SW 1271 (cell line): ENCODE measurements at regions not wholly inside any gene's neighbourhood (a gene's known extent, or its start where the extent isn't known, plus 50 kb on each side); places are given as distances from the start of the nearest gene placed in this dataset.

ENCODE experiments used
- DNase-seq, 2 experiments: peaks; one replicate each; lab custom pipeline; 2025; lab: John Stamatoyannopoulos, UW

DNA sequence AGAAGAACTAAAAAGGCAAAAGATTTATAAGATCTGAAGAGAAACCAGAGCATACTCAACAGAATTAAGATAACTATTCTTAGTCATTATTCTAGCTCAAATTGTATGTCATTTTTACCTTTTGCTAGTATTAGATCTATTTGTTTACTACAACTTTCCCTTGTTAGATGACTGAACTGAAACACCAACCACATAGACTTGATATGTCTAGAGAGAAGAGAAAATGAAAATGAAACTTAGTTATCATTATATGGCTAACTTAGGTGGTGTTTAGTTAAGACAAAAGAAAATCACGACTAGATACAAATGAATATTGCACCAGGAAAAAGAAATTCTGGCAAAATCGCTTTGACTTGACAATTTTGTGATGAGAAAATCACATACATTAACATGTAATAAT, 690.8 kb downstream of the PCDH18 start:
- no peak for DNase-seq

DNA sequence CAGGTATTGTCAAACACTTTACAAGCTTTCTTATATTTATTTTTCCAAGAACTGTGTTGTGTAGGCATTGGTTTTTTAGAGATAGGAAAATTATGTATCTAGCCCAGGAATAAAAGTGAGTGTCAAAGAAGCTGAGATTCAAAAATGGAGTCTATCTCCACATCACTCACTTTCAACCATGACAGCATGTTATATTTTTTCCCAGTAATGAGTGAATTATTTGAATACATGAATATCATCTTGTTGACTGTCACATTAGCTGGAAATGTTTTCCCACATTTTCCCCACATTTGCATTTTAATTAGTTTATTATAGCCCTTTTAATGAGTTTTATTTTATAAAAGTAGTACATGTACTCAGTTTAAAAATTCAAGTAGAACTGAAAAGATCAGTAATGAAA, 693.7 kb downstream of the PCDH18 start:
- DNase-seq: no peak

DNA sequence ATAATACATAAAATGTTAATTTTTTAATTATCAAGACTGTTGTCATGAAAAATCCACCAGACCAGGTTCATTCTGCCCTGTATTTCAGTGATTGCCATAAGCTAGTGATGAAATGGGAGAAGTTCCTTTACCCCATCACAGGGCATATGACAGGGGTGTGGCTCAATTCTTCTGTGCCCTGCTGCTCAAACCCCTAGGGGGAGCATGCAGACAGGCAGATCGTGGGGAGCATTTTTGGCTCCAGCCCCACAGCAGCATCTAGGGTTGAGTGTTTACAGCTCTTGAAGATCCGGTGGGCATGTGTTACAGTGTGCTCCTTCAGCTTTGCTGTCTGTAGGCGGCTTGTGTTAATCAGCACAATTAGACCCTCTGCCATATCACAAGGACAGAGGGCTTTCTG, 700.7 kb downstream of the PCDH18 start:
- no peak for DNase-seq

DNA sequence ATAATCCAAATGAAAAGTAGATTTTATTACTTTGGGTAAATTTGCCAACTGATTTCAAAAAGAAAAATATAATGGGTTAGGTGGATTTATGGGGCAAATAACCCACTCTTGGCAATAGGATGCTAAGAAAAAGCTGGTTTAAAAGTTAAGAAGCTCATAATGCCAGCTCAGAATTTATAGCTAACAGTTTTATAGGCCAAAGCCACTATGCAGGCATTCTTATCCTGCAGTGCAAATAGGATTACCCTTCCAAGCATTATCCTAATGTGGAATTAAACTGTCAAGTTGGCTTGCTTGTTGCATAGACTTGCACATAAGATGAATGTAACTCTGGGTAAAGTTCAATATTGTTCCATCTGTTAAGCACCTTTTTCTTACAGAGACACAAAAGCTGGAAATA, 703.0 kb downstream of the PCDH18 start:
- DNase-seq: no peak

GRCh38 chr4:136823020-136823419, 709.3 kb downstream of the PCDH18 start:
- no peak for DNase-seq

DNA sequence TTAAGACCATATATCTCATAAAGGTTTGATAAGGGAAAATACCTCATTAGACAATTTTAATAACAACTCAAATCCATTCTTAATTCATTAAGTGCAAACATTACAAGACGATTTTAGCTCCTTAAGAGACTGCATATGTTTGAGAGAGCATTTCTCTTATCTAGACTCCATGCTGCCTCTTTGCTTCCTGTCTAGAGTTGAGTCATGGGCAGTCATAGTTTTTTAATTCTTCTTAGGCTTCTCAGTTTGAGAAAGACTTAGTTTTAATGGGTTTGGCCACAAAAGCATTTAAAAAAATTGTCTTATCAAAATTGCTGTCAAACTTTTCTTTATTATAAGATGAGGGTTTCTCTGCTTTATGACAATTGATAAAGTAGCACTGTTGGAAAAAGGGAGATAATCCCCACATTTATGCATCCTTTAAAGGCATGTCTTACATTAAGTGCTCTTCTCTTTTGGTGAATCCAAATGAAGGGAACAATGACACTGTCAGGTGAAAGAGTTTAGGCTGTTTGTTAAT, 713.4 kb downstream of the PCDH18 start:
- no peak for DNase-seq

DNA sequence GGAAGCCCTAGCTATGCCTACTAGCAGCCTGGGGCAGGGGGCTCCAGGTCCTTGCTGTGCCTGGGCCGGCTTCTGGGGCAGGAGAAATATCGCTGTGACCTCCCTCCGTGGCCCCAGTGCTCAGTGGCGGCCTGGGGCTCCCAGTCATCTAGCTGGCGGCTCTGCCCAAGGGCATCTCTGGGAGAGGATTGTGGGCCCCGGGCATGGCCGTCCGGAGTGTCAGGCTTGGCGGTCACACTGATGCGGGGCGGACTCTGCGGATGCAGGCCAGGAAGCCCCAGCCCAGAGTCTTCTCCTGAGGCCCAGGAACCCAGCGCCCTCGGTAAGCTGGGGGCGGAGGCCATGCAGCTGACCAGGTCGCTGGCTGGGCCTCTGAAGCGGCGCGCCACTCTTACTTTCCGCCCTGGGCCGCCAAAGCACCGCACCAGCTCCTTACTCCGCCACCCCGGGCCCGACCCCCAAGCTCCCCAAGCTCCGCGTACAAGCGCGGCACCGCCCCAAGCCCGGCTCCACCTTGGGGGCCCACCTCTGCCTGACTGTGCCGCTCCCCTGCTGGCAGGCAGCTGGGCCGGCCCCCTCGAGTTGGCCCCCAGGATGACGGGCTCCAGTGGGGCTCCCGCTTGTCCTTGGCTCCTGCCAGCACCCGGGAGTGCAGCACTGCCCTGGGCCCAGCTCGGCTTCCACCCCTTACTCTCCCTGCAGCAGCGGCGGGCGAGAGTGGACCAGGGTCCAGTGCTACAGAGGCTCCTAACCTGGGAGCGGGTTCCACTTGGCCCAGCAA, 720.0 kb downstream of the PCDH18 start:
- DNase-seq: no peak

DNA sequence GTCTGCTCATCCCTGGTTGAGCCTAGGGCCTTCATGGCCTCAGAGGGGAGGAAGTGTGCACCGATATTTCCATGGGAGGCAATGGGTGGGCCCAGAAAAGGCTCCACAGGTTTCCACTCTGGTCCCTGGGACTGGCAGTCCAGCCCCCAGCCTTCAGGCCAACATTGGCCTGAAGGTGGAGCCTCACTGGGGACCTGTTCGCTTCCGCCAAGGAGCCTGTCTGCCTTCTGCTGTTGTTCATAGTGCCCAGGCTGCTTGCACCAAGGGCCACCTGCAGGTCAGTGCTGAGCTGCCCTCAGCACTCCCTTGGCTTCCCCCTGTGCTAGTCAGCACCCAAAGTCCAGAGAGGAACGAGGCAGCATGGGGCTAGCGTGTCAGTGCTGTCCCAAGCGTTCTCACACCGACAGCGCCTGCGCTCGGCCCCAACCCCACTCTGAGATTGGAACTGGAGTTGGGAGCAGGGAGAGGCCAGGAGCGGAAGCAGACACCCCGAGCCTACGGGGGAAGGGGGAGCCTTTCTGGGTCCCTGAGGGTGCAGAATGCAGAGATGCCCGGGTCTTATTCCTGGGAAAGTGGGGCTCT, 720.7 kb downstream of the PCDH18 start:
- DNase-seq: no peak

GRCh38 chr4:136810626-136811025, 721.7 kb downstream of the PCDH18 start:
- no peak for DNase-seq

GRCh38 chr4:136806844-136807243, 725.5 kb downstream of the PCDH18 start:
- no peak for DNase-seq

- DNase-seq: no peak
These were observed 726.7 kb downstream of the PCDH18 start for GRCh38 chr4:136805617-136806016.

GRCh38 chr4:136803433-136803832, 728.9 kb downstream of the PCDH18 start:
- no peak for DNase-seq

DNA sequence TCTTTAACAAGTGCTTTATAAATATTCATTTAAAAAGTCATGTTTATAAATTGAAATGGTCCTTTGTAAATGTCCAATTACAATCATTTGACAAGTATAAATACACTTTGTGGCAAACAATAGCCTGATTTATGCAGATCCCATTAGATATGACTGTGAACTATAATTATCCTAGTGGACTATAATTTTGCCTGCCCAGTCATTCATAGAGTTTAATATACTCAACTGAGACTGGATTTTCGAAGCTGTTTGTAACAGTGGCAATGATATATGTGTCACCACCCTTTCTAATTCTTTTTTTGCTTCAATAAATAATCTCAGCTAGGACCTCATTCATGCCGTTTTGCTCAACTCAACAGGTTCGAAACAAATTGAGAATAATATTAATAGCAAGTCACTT, 732.0 kb downstream of the PCDH18 start:
- no peak for DNase-seq

DNA sequence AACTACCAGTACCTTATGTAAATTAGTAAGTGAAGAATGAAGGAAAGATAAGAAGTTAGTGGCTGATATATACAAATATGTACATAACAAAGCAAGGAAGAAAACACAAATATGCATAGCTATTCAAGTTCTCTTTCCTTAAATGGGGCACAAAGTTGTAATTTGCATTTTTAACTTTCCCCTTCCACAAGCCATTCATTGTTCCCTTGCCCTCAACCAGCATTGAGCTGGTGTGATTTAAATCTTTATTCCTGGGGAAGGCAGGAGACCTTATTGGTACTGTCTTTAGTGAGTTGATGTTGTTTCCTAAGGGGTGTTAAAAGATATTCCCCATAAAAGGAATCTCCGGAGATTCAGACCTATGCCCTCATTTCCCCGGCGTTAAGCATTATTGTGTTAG, 735.3 kb downstream of the PCDH18 start:
- no peak for DNase-seq

DNA sequence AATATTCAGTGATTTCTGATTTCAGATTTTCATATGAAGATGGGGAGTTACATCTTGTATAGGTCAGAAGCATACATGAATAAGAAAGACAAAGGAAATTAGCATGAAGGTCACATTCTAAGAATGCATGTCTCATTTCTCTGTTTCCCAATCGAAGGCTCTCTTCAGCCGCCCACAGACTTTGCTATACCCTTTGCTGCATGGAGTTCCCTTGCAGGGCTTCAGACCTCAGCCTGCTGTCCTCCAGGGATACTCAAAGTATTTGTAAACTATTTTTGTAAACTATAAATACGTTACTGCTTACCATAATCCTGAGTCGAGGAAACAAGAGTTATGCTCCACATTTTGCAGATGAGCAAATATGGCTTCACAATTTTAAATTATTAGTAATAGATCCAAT, 738.4 kb downstream of the PCDH18 start:
- DNase-seq: no peak

GRCh38 chr4:136784326-136784725, 748.0 kb downstream of the PCDH18 start:
- no peak for DNase-seq

DNA sequence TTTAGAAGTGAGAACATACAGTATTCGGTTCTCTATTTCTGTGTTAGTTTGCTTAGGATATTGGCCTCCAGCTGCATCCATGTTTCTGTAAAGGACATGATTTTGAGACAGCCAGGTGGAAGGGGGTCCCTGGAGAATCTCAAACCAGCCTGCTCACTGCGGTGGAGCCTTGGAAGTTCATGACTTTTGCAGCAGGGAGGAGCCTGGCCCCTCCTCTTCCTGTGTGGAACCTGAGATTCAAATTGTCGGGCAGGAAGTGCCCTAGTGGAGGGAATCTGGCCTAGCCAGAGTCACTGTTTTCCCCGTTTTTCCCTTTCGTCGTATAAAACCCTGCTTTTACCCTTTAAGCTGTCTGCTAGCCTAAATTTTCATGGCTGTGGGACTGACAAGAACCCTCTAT, 762.6 kb downstream of the PCDH18 start:
- no peak for DNase-seq

- no peak for DNase-seq
These were observed 763.4 kb downstream of the PCDH18 start for GRCh38 chr4:136768925-136769275.

DNA sequence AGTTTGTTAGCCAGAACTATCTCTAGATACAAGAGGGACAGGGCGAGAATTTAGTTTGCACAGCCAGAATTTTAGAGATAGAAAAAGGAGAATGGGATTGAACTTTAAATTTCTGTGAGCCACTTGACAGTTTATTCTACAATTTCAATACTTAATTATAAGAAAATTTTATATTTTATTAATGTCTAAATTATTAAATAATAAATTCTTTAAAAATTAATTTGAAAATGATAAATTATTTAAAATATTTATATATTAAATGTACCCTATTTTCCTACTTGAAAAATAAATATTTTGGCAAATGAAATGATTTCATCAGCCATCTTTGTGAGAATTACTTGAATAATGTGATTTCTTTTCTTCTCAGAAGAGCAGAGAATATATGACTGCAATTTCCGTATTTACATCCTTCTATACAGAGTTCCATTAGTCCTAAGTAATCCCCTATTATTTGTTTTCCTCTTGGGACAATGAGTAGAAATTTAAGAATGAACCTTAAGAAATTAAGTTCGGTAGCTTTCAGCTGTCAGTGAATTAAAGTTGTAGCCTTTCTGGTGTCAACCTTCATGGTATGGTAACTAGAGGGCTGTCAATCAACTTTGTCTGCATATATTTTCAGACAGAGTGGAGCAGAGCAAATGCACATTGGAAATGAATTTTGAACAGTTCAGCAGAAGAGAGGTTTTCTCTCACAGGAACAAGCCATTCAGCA, 763.9 kb downstream of the PCDH18 start:
- no peak for DNase-seq

DNA sequence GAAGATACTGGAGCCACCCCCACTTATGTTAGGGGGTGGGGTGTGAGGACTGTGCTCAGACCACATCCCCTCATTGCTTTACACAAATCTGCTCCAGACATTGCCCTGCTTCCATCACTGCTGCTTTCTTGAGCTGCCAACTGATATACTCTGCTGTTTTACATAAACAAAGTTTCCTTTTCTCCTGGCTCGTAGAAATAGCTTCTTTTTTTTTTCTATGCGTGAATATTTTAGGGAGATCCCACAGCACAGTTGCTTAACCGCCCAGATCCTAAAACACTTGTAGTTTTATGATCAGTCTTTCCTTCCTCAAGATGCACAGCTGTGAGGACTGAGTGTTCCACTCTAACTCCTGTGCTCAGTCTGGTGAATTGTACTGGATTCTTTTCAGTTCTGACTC, 768.4 kb downstream of the PCDH18 start:
- DNase-seq: no peak

GRCh38 chr4:136755531-136755916, 776.8 kb downstream of the PCDH18 start:
- no peak for DNase-seq

DNA sequence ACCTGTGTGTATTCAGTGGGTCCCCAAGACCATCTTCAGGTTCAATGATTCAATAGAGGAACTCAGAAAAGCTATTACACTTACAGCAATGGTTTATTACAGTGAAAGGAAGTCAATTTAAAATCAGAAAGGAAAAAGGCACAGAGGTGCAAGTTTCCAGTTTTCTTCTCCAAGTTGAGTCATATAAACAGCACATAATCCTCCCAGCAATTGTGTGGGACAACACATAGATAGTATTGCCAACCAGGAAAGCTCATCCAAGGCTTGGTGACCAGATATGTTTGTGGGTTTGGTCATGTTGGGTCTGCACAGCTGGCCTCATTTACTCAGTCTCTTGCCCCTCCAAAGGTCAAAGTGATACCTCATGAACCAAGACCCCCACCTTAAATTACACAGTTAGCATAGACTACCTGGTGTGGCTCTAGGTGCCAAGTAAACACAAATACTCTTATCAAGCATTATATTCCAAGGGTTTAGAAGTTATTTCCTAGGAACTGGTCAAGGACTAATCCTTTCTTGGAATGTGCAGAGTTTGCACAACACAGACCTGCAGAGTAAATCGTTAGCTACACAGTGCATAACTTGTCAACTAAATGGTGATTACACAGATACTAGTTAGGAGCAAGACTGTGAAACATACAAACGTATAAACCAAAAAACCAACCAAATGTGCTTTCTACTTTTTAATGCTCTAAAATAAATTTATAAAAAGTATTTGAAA, 777.3 kb downstream of the PCDH18 start:
- DNase-seq: no peak

DNA sequence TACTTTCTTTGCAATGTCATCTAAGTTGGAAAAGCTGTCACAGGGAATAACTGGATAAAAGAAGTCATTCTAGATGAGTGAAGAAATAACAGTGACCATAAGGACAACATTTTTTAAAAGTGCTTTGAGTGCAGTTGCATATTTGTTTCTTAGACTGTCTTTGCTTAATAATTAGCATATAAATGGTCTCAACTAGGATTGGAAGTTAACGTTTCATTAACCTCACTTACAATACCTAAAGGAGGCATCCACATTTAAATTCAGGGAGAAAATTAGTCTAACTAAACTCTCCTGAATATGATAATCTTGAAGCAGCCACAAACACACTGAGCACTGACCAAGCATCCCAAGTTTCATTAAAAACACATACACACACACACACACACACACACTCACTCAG, 780.7 kb downstream of the PCDH18 start:
- no peak for DNase-seq
